ENCODE measurements at regions not wholly inside any gene's neighbourhood (a gene's known extent, or its start where the extent isn't known, plus 50 kb on each side); places are given as distances from the start of the nearest gene placed in this dataset.

- H3K4me3 Mint-ChIP-seq: no peak overlapping the region
- H3K27me3 Mint-ChIP-seq (ENCODE audit: low read depth, poor library complexity): no peaks in the 10 kb centered on the region
- H3K9me3 Mint-ChIP-seq: no peaks in the 10 kb centered on the region
- no peaks in the 10 kb centered on the region for H3K36me3 Mint-ChIP-seq (ENCODE audit: low read depth)
- TF ChIP-seq, protein P1, sequence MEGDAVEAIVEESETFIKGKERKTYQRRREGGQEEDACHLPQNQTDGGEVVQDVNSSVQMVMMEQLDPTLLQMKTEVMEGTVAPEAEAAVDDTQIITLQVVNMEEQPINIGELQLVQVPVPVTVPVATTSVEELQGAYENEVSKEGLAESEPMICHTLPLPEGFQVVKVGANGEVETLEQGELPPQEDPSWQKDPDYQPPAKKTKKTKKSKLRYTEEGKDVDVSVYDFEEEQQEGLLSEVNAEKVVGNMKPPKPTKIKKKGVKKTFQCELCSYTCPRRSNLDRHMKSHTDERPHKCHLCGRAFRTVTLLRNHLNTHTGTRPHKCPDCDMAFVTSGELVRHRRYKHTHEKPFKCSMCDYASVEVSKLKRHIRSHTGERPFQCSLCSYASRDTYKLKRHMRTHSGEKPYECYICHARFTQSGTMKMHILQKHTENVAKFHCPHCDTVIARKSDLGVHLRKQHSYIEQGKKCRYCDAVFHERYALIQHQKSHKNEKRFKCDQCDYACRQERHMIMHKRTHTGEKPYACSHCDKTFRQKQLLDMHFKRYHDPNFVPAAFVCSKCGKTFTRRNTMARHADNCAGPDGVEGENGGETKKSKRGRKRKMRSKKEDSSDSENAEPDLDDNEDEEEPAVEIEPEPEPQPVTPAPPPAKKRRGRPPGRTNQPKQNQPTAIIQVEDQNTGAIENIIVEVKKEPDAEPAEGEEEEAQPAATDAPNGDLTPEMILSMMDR (IDR thresholded peaks at IDR 0.05): no peak
- DNase-seq: no peak
- no peaks in the 10 kb centered on the region for H3K4me1 Mint-ChIP-seq
- no peak overlapping the region for H3K27ac Mint-ChIP-seq
Observed at GRCh38 chr4:137212601-137213000, 319.7 kb downstream of the PCDH18 start.

GRCh38 chr4:137209240-137209639, 323.1 kb downstream of the PCDH18 start:
- TF ChIP-seq, protein P1 (IDR thresholded peaks at IDR 0.05): no peak
- H3K27me3 Mint-ChIP-seq (ENCODE audit: low read depth, poor library complexity): no peaks in the 10 kb centered on the region
- DNase-seq: no peak
- H3K36me3 Mint-ChIP-seq (ENCODE audit: low read depth): no peaks in the 10 kb centered on the region
- no peaks in the 10 kb centered on the region for H3K9me3 Mint-ChIP-seq
- no peak overlapping the region for H3K4me3 Mint-ChIP-seq
- no peaks in the 10 kb centered on the region for H3K4me1 Mint-ChIP-seq
- no peak overlapping the region for H3K27ac Mint-ChIP-seq

GRCh38 chr4:137206781-137207180, 325.5 kb downstream of the PCDH18 start:
- TF ChIP-seq, protein P1 (IDR thresholded peaks at IDR 0.05): no peak
- Mint-ChIP-seq H3K4me3 (no peak overlapping the region), H3K36me3 (ENCODE audit: low read depth) (no peaks in the 10 kb centered on the region), H3K27me3 (ENCODE audit: low read depth, poor library complexity) (no peaks in the 10 kb centered on the region), H3K9me3 (no peaks in the 10 kb centered on the region), H3K4me1 (no peaks in the 10 kb centered on the region), H3K27ac (no peak overlapping the region)
- DNase-seq: no peak

DNA sequence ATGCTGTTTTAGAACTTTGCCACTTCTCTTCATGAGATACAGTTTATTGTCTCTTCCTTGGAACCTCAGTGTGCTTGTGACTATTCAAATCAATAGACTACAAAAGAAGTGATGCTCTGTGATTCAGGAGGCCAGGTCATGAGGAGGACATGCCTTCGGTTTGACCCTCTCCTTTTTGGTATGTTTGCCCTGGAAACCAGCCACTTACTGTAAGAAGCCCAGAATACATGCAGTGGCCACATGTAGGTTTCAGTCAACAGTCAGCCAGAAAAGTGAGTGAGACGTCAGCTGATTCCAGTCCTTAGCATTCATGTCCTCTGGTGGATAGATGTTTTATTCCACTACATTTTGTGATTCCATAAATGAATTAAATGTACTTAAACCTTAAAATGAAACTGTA, 328.7 kb downstream of the PCDH18 start:
- no peaks in the 10 kb centered on the region for H3K27me3 Mint-ChIP-seq (ENCODE audit: low read depth, poor library complexity)
- no peaks in the 10 kb centered on the region for H3K9me3 Mint-ChIP-seq
- DNase-seq: no peak
- TF ChIP-seq, protein P1 (IDR thresholded peaks at IDR 0.05): no peak
- no peaks in the 10 kb centered on the region for H3K4me1 Mint-ChIP-seq
- H3K27ac Mint-ChIP-seq: no peak overlapping the region
- H3K36me3 Mint-ChIP-seq (ENCODE audit: low read depth): no peaks in the 10 kb centered on the region
- no peak overlapping the region for H3K4me3 Mint-ChIP-seq

GRCh38 chr4:137200322-137200721, 332.0 kb downstream of the PCDH18 start:
- no peaks in the 10 kb centered on the region for H3K36me3 Mint-ChIP-seq (ENCODE audit: low read depth)
- DNase-seq: no peak
- no peak overlapping the region for H3K27ac Mint-ChIP-seq
- H3K4me3 Mint-ChIP-seq: no peak overlapping the region
- no peaks in the 10 kb centered on the region for H3K27me3 Mint-ChIP-seq (ENCODE audit: low read depth, poor library complexity)
- TF ChIP-seq, protein P1 (IDR thresholded peaks at IDR 0.05): no peak
- H3K4me1 Mint-ChIP-seq: no peaks in the 10 kb centered on the region
- H3K9me3 Mint-ChIP-seq: no peaks in the 10 kb centered on the region

DNA sequence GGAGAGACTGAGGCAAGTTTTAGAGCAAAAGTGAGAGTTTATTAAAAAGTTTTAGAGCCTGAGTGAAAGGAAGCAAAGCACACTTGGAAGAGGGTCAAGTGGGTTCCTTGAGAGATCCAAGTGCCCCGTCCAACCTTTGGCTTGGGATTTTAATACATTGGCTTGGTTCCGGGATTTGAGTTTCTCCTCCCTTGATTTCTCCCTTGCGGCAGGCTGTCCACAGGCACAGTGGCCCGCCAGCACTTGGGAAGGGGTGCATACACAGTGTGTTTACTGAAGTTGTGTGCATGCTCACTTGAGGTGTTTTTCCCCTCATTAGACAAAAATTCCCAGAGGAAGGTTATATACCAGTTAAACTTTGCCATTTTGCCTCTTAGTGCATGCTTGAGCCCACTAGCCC, 333.5 kb downstream of the PCDH18 start:
- Mint-ChIP-seq H3K27ac (no peak overlapping the region), H3K36me3 (ENCODE audit: low read depth) (no peaks in the 10 kb centered on the region), H3K4me3 (no peak overlapping the region), H3K4me1 (no peaks in the 10 kb centered on the region), H3K27me3 (ENCODE audit: low read depth, poor library complexity) (no peaks in the 10 kb centered on the region), H3K9me3 (no peaks in the 10 kb centered on the region)
- TF ChIP-seq, protein P1 (IDR thresholded peaks at IDR 0.05): no peak
- DNase-seq: no peak

Data from nephron progenitor cell (in vitro differentiated cells).